ENCODE measurements at regions not wholly inside any gene's neighbourhood (a gene's known extent, or its start where the extent isn't known, plus 50 kb on each side); places are given as distances from the start of the nearest gene placed in this dataset.

DNA sequence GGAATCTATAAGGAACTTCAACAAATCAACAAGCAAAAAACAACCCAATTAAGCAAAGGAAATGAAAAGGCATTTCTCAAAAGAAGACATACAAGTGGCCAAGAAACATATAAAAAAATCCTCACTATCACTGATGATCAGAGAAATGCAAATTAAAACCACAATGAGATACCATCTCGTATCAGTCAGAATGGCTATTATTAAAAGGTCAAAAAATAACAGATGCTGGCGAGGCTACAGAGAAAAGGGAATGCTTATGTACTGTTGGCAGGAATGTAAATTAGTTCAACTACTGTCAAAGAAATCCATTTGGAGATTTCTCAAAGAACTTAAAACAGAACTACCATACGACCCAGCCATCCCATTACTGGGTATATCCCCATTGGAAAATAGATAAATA, 292.4 kb upstream of the FAT1 start:
- TF ChIP-seq, protein P1, sequence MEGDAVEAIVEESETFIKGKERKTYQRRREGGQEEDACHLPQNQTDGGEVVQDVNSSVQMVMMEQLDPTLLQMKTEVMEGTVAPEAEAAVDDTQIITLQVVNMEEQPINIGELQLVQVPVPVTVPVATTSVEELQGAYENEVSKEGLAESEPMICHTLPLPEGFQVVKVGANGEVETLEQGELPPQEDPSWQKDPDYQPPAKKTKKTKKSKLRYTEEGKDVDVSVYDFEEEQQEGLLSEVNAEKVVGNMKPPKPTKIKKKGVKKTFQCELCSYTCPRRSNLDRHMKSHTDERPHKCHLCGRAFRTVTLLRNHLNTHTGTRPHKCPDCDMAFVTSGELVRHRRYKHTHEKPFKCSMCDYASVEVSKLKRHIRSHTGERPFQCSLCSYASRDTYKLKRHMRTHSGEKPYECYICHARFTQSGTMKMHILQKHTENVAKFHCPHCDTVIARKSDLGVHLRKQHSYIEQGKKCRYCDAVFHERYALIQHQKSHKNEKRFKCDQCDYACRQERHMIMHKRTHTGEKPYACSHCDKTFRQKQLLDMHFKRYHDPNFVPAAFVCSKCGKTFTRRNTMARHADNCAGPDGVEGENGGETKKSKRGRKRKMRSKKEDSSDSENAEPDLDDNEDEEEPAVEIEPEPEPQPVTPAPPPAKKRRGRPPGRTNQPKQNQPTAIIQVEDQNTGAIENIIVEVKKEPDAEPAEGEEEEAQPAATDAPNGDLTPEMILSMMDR (conservative IDR thresholded peaks at IDR 0.05 in 1 of 2, IDR thresholded peaks at IDR 0.05 in 1 of 2; ENCODE audit: extremely low read depth in 1 of 2, insufficient read depth in 1 of 2, low read depth in 1 of 2, low read length in 2 of 2) = no peak
- no peak for TF ChIP-seq EZH2 (IDR thresholded peaks at IDR 0.05; ENCODE audit: borderline replicate concordance, low read length)

Data from mammary epithelial cell (primary cell).